PC-3 (cell line): ENCODE measurements at regions not wholly inside any gene's neighbourhood (a gene's known extent, or its start where the extent isn't known, plus 50 kb on each side); places are given as distances from the start of the nearest gene placed in this dataset.

Experiments used
- ATAC-seq: fragments of 200-7000 bp; cut with Tn5 transposase; 2 replicates; pipeline ENCODE4 v1.9.1; 2020; ENCODE audit warnings: mild to moderate bottlenecking, moderate library complexity
- BruUV-seq: library from RNA; stranded (reverse); fragments of 400-500 nt; replicated peaks from 2 replicates; lab custom pipeline; 2021; lab: Mats Ljungman, UMichigan
- CTCF ChIA-PET: fragments of 300-600 bp; sonication (Branson Sonifier 250); formaldehyde crosslinking; loops from one replicate; lab custom pipeline; 2022; ENCODE audit warnings: antibody characterized with exemption; lab: Charles Lee
- POLR2A ChIA-PET: fragments of 300-600 bp; sonication (Branson Sonifier 250); formaldehyde crosslinking; loops from one replicate; lab custom pipeline; 2022; ENCODE audit warnings: antibody characterized with exemption; ENCODE audit not compliant: unreplicated experiment; lab: Charles Lee
- DNase-seq: peaks from one replicate; pipeline ENCODE4 v3.0.0-alpha.2; 2015
- H2AFZ ChIP-seq: fragments of 300-600 bp; sonication (generic); 2 replicates; pipeline ENCODE4 v1.6.0; 2016; ENCODE audit warnings: antibody characterized with exemption, low read length
- H3F3A ChIP-seq: fragments of 300-600 bp; sonication (generic); one replicate; pipeline ENCODE4 v1.6.0; 2017; ENCODE audit warnings: antibody characterized with exemption, low read length, control low read depth, mild to moderate bottlenecking; ENCODE audit not compliant: unreplicated experiment
- H3K27ac ChIP-seq: fragments of 300-600 bp; sonication (generic); 2 replicates; pipeline ENCODE4 v1.5.1; 2016; ENCODE audit warnings: mild to moderate bottlenecking, low read length
- H3K27me3 ChIP-seq: fragments of 300-600 bp; sonication (generic); 2 replicates; pipeline ENCODE4 v1.6.1; 2016; ENCODE audit warnings: low read length, mixed read lengths
- H3K36me3 ChIP-seq: fragments of 300-600 bp; sonication (generic); 2 replicates; pipeline ENCODE4 v1.6.1; 2016; ENCODE audit warnings: low read depth, mixed run types, low read length, mixed read lengths
- H3K4me1 ChIP-seq: fragments of 300-600 bp; sonication (generic); 2 replicates; pipeline ENCODE4 v1.5.1; 2016; ENCODE audit warnings: low read length; ENCODE audit not compliant: insufficient read depth
- H3K4me2 ChIP-seq: fragments of 300-600 bp; sonication (generic); 2 replicates; pipeline ENCODE4 v1.6.0; 2016; ENCODE audit warnings: low read length
- H3K4me3 ChIP-seq: fragments of 300-600 bp; sonication (generic); 2 replicates; pipeline ENCODE4 v1.5.1; 2016; ENCODE audit warnings: mild to moderate bottlenecking, low read length, mixed read lengths
- H3K79me2 ChIP-seq: fragments of 300-600 bp; sonication (generic); 2 replicates; pipeline ENCODE4 v1.6.1; 2017; ENCODE audit warnings: low read length, mixed read lengths
- H3K9ac ChIP-seq: fragments of 300-600 bp; sonication (generic); 2 replicates; pipeline ENCODE4 v1.6.0; 2016; ENCODE audit warnings: mild to moderate bottlenecking, low read length
- H3K9me2 ChIP-seq: fragments of 300-600 bp; sonication (generic); replicated peaks from 2 replicates; pipeline ENCODE4 v1.6.1; 2016; ENCODE audit warnings: mixed run types, low read length, mixed read lengths
- H3K9me3 ChIP-seq: fragments of 300-600 bp; sonication (generic); 2 replicates; pipeline ENCODE4 v1.6.1; 2016; ENCODE audit warnings: low read length, mixed read lengths
- H4K20me1 ChIP-seq: fragments of 300-600 bp; sonication (generic); 2 replicates; pipeline ENCODE4 v1.6.1; 2016; ENCODE audit warnings: low read length, mixed read lengths
- CTCF ChIP-seq: fragments of 300-600 bp; sonication (generic); conservative IDR thresholded peaks from 2 replicates; pipeline ENCODE4 v1.5.1; 2017; ENCODE audit warnings: antibody characterized with exemption, low read depth, mild to moderate bottlenecking, low read length
- EZH2 ChIP-seq: fragments of 300-600 bp; sonication (generic); IDR thresholded peaks from one replicate; pipeline ENCODE4 v1.6.1; 2017; ENCODE audit warnings: antibody characterized with exemption, mild to moderate bottlenecking, low read length; ENCODE audit not compliant: unreplicated experiment
- EZH2phosphoT487 ChIP-seq: fragments of 300-600 bp; sonication (generic); IDR thresholded peaks from 2 replicates; pipeline ENCODE4 v1.6.1; 2018; ENCODE audit warnings: mild to moderate bottlenecking, antibody characterized with exemption, low read length, borderline replicate concordance
- intact Hi-C: fragments of 100-400 bp; cut with micrococcal nuclease; formaldehyde crosslinking; loops from 2 replicates; pipeline ENCODE4 v1.9.0; 2023

- no peaks in the 10 kb centered on the region for H3K9me2 ChIP-seq
- no peaks in the 10 kb centered on the region for H3F3A ChIP-seq
- POLR2A ChIA-PET = no interaction called here
- no peaks in the 10 kb centered on the region for H4K20me1 ChIP-seq
- CTCF ChIA-PET = no interaction called here
- H3K4me3 ChIP-seq = no peak overlapping the region
- ATAC-seq (no peak), DNase-seq (no peak)
- H3K4me2 ChIP-seq = no peak overlapping the region
- intact Hi-C loops = no loop called here
- BruUV-seq = no TSS peak
- H3K4me1 ChIP-seq = no peaks in the 10 kb centered on the region
- no peaks in the 10 kb centered on the region for H3K79me2 ChIP-seq
- no peak overlapping the region for H3K9ac ChIP-seq
- H3K36me3 ChIP-seq = no peaks in the 10 kb centered on the region
- TF ChIP-seq EZH2phosphoT487 (no peak), CTCF (no peak), EZH2 (no peak)
- H3K9me3 ChIP-seq = no peaks in the 10 kb centered on the region
- peaks cover 34% of the 10 kb centered on the region for H3K27me3 ChIP-seq
- H2AFZ ChIP-seq = no peak overlapping the region
- H3K27ac ChIP-seq = no peak overlapping the region
Measured at GRCh38 chr1:103435443-103435842, 90.1 kb upstream of the RNPC3 start.

GRCh38 chr1:103424650-103425049 is 100.8 kb upstream of the RNPC3 start:
- intact Hi-C loops = no loop called here
- no peak overlapping the region for H3K4me2 ChIP-seq
- no peaks in the 10 kb centered on the region for H4K20me1 ChIP-seq
- H3K27ac ChIP-seq = no peak overlapping the region
- POLR2A ChIA-PET = no interaction called here
- no peaks in the 10 kb centered on the region for H3K4me1 ChIP-seq
- no peak overlapping the region for H2AFZ ChIP-seq
- no peaks in the 10 kb centered on the region for H3K9me2 ChIP-seq
- H3K9ac ChIP-seq = no peak overlapping the region
- no TSS peak for BruUV-seq
- H3K27me3 ChIP-seq = peaks cover 40% of the 10 kb centered on the region
- no peaks in the 10 kb centered on the region for H3F3A ChIP-seq
- no peak for DNase-seq
- H3K9me3 ChIP-seq = no peaks in the 10 kb centered on the region
- no peaks in the 10 kb centered on the region for H3K36me3 ChIP-seq
- H3K4me3 ChIP-seq = no peak overlapping the region
- CTCF ChIA-PET = no interaction called here
- no peaks in the 10 kb centered on the region for H3K79me2 ChIP-seq
- no peak for TF ChIP-seq EZH2phosphoT487
- no peak for TF ChIP-seq EZH2
- TF ChIP-seq CTCF = no peak
- no peak for ATAC-seq

- no peak overlapping the region for H2AFZ ChIP-seq
- TF ChIP-seq CTCF (no peak), EZH2phosphoT487 (no peak), EZH2 (no peak)
- no peaks in the 10 kb centered on the region for H3K9me2 ChIP-seq
- no peaks in the 10 kb centered on the region for H4K20me1 ChIP-seq
- ATAC-seq (no peak), DNase-seq (no peak)
- H3K27me3 ChIP-seq = peaks cover 24% of the 10 kb centered on the region
- no peak overlapping the region for H3K4me3 ChIP-seq
- ChIA-PET POLR2A (no interaction called here), CTCF (no interaction called here)
- H3K79me2 ChIP-seq = no peaks in the 10 kb centered on the region
- no peaks in the 10 kb centered on the region for H3K36me3 ChIP-seq
- H3K9ac ChIP-seq = no peak overlapping the region
- H3K9me3 ChIP-seq = no peaks in the 10 kb centered on the region
- H3K4me1 ChIP-seq = no peaks in the 10 kb centered on the region
- no peak overlapping the region for H3K27ac ChIP-seq
- H3F3A ChIP-seq = no peaks in the 10 kb centered on the region
- BruUV-seq = no TSS peak
- H3K4me2 ChIP-seq = no peak overlapping the region
- intact Hi-C loops = no loop called here
Measured at GRCh38 chr1:103416681-103417286, 108.7 kb upstream of the RNPC3 start.
